Esophagus squamous epithelium (tissue), 4 donors: ENCODE measurements at regions not wholly inside any gene's neighbourhood (a gene's known extent, or its start where the extent isn't known, plus 50 kb on each side); places are given as distances from the start of the nearest gene placed in this dataset.
A peak's percentile ranks its signal among the peaks of the same experiment; 100 is the strongest.

Experiments
- POLR2A ChIP-seq, 4 donors: fragments of 450-650 bp; IDR thresholded peaks; one replicate each; pipeline ENCODE4 v1.6.1; 2017; ENCODE audit warnings: antibody characterized with exemption in 4 of 4, mild to moderate bottlenecking in 4 of 4, moderate library complexity in 3 of 4
- TF ChIP-seq, protein P1 (sequence below), 6 experiments: fragments of 450-650 bp in 4 of 6; fragments of 200-600 bp in 2 of 6; sonication (generic) in 2 of 6; IDR thresholded peaks; one replicate each; pipeline ENCODE4 v1.5.1; 2016 to 2019; ENCODE audit warnings: antibody characterized with exemption in 6 of 6, mild to moderate bottlenecking in 4 of 6, moderate library complexity in 4 of 6

DNA sequence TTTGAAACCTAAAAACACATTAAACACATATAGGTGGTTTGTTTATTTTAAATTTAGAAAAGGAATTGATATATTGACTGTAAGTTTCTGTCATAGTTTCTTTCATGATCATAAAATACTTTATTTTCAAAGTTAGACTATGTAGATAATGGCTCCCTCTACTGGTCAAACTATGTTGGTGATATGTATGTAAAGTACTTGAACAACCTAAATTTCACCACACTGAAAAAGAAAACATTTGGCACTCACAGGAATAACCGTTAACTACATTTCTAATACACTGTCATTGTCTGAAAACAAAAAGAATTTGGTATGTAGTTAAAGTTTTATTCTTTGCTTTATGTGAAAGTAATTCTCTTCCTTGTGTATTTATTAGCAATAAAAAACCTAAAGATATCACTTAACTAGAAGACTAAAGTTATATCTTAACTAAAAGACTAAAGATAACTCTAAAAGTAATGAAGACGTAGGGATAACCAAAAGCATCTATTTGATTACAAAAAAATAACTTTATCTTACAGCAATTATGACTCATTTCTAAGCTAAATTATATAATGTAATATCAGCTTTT lies 427.5 kb downstream of the VGLL3 start:
- no peak for TF ChIP-seq POLR2A (IDR thresholded peaks at IDR 0.05)
- TF ChIP-seq, protein P1, sequence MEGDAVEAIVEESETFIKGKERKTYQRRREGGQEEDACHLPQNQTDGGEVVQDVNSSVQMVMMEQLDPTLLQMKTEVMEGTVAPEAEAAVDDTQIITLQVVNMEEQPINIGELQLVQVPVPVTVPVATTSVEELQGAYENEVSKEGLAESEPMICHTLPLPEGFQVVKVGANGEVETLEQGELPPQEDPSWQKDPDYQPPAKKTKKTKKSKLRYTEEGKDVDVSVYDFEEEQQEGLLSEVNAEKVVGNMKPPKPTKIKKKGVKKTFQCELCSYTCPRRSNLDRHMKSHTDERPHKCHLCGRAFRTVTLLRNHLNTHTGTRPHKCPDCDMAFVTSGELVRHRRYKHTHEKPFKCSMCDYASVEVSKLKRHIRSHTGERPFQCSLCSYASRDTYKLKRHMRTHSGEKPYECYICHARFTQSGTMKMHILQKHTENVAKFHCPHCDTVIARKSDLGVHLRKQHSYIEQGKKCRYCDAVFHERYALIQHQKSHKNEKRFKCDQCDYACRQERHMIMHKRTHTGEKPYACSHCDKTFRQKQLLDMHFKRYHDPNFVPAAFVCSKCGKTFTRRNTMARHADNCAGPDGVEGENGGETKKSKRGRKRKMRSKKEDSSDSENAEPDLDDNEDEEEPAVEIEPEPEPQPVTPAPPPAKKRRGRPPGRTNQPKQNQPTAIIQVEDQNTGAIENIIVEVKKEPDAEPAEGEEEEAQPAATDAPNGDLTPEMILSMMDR (IDR thresholded peaks at IDR 0.05) = peak in 4 of 6 experiments; percentile 28 to 44 (median 34)
